ENCODE measurements at regions not wholly inside any gene's neighbourhood (a gene's known extent, or its start where the extent isn't known, plus 50 kb on each side); places are given as distances from the start of the nearest gene placed in this dataset.

- no peak overlapping the region for H2BK12ac ChIP-seq (ENCODE audit: low read depth, low read length)
- H2BK20ac ChIP-seq (ENCODE audit: low read length) = no peak overlapping the region
- no peaks in the 10 kb centered on the region for H3K36me3 ChIP-seq (ENCODE audit: control insufficient read depth in 2 of 4, insufficient read depth in 4 of 4, low read length in 3 of 4)
- no peak overlapping the region for H2BK120ac ChIP-seq (replicated peaks; ENCODE audit: low read depth, low read length)
- no peak overlapping the region for H4K8ac ChIP-seq (ENCODE audit: extremely low read depth, insufficient read depth, low read length)
- DNase-seq (ENCODE audit: low read depth in 1 of 2, low spot score in 2 of 2) (no peak), FAIRE-seq (no peak)
- H3K79me2 ChIP-seq (ENCODE audit: control insufficient read depth in 1 of 2, insufficient read depth in 2 of 2, low read length in 2 of 2) = no peaks in the 10 kb centered on the region
- H2AFZ ChIP-seq (ENCODE audit: low read length) = no peak overlapping the region
- no peak overlapping the region for H3K14ac ChIP-seq (ENCODE audit: insufficient read length)
- H3K27ac ChIP-seq (ENCODE audit: low read depth, low read length) = no peak overlapping the region
- H4K20me1 ChIP-seq (replicated peaks in 1 of 2; ENCODE audit: control insufficient read depth in 1 of 2, insufficient read depth in 2 of 2, low read length in 2 of 2) = no peaks in the 10 kb centered on the region
- no peak overlapping the region for H2AK5ac ChIP-seq (ENCODE audit: low read depth, low read length)
- H3K4me1 ChIP-seq (replicated peaks in 1 of 4; ENCODE audit: control insufficient read depth in 3 of 4, insufficient read depth in 4 of 4, low read length in 3 of 4) = no peaks in the 10 kb centered on the region
- no peak overlapping the region for H3K4me3 ChIP-seq (ENCODE audit: extremely low read depth in 1 of 4, insufficient read depth in 2 of 4, low read depth in 3 of 4, low read length in 4 of 4)
- no peak overlapping the region for H2BK15ac ChIP-seq (ENCODE audit: low read length)
- no peak for TF ChIP-seq KDM1A (IDR thresholded peaks at IDR 0.05; ENCODE audit: borderline replicate concordance, low read length)
- TF ChIP-seq NANOG (IDR thresholded peaks at IDR 0.05; ENCODE audit: insufficient read depth, low read depth, low read length, poor library complexity, severe bottlenecking) = no peak
- no peak for TF ChIP-seq POLR2A (IDR thresholded peaks at IDR 0.05; ENCODE audit: control extremely low read depth in 1 of 2, low read depth in 2 of 2, low read length in 2 of 2)
- no peak for TF ChIP-seq RFX5 (IDR thresholded peaks at IDR 0.05; ENCODE audit: borderline replicate concordance, low read depth, low read length)
- no peak for TF ChIP-seq TEAD4 (IDR thresholded peaks at IDR 0.05; ENCODE audit: low read depth, low read length)
- no peak for TF ChIP-seq GABPA (IDR thresholded peaks at IDR 0.05; ENCODE audit: borderline replicate concordance, insufficient read depth, low read length)
- no peak for TF ChIP-seq CTBP2 (IDR thresholded peaks at IDR 0.05; ENCODE audit: borderline replicate concordance, insufficient read depth, insufficient read length, low read length)
- no peak for TF ChIP-seq TAF7 (optimal IDR thresholded peaks at IDR 0.05; ENCODE audit: borderline replicate concordance, low read depth, low read length)
- no peak for TF ChIP-seq KDM5A (IDR thresholded peaks at IDR 0.05; ENCODE audit: low read length)
- no peak for TF ChIP-seq GTF2F1 (IDR thresholded peaks at IDR 0.05; ENCODE audit: borderline replicate concordance, low read depth, low read length)
- TF ChIP-seq SP4 (IDR thresholded peaks at IDR 0.05; ENCODE audit: low read length) = no peak
- no peak overlapping the region for H3K23ac ChIP-seq (ENCODE audit: insufficient read length)
- no peaks in the 10 kb centered on the region for H3K27me3 ChIP-seq (replicated peaks in 1 of 4; ENCODE audit: control insufficient read depth in 3 of 4, extremely low read depth in 1 of 4, insufficient read depth in 3 of 4, low read length in 3 of 4)
- H4K5ac ChIP-seq (ENCODE audit: insufficient read length, low read depth, low read length) = no peak overlapping the region
- H3K9me3 ChIP-seq (ENCODE audit: insufficient read depth in 2 of 2, low read depth in 1 of 2, low read length in 1 of 2) = 0 out of 4 replicates have a peak, but pooled peaks cover 0 to 5% of the 10 kb centered on the region in 2 experiments
- no peak overlapping the region for H3K56ac ChIP-seq (replicated peaks; ENCODE audit: insufficient read length, low read depth, low read length)
- no peak overlapping the region for H3K4me2 ChIP-seq (ENCODE audit: insufficient read depth in 1 of 2, low read depth in 2 of 2, low read length in 2 of 2)
- H4K91ac ChIP-seq (replicated peaks; ENCODE audit: insufficient read length, low read length) = no peak overlapping the region
- 86% methylated on average over 2 of the region's 2 CpGs; no CpG with 5 or more reads in 1 of the 2 experiments for WGBS, 2 experiments (ENCODE audit: extremely low coverage in 1 of 2, insufficient coverage in 1 of 2, insufficient read length in 1 of 2, insufficient replicate concordance in 2 of 2, low coverage in 1 of 2, low lambda C conversion rate in 2 of 2, missing lambda C conversion rate in 1 of 2)
- no peak overlapping the region for H2BK5ac ChIP-seq (ENCODE audit: low read depth, low read length)
- no peak overlapping the region for H3K18ac ChIP-seq (ENCODE audit: extremely low read depth, low read length)
- POLR2A ChIA-PET (ENCODE audit: partially characterized antibody) = no interaction called here
- CTCF ChIA-PET (ENCODE audit: partially characterized antibody) = no interaction called here
- no peaks in the 10 kb centered on the region; the same call in 1 of the 2 replicates for H3K23me2 ChIP-seq (ENCODE audit: low read depth, low read length)
- H3K9ac ChIP-seq (replicated peaks in 1 of 4; ENCODE audit: extremely low read depth in 1 of 4, low read depth in 3 of 4, low read length in 3 of 4) = no peak overlapping the region
- H3K4ac ChIP-seq (replicated peaks; ENCODE audit: insufficient read length, low read depth, low read length) = no peak overlapping the region
- no peaks in the 10 kb centered on the region for H3K79me1 ChIP-seq (ENCODE audit: low read depth, low read length)
These were observed 367.0 kb downstream of the DSC3 start for GRCh38 chr18:30675493-30675892.
